ENCODE measurements at regions not wholly inside any gene's neighbourhood (a gene's known extent, or its start where the extent isn't known, plus 50 kb on each side); places are given as distances from the start of the nearest gene placed in this dataset.

GRCh38 chr9:72444435-72444834 is 77.0 kb upstream of the TMC1 start:
- no peak for TF ChIP-seq PHF8 (CRISPR knock-in tag; IDR thresholded peaks at IDR 0.05)
- TF ChIP-seq, protein P1, sequence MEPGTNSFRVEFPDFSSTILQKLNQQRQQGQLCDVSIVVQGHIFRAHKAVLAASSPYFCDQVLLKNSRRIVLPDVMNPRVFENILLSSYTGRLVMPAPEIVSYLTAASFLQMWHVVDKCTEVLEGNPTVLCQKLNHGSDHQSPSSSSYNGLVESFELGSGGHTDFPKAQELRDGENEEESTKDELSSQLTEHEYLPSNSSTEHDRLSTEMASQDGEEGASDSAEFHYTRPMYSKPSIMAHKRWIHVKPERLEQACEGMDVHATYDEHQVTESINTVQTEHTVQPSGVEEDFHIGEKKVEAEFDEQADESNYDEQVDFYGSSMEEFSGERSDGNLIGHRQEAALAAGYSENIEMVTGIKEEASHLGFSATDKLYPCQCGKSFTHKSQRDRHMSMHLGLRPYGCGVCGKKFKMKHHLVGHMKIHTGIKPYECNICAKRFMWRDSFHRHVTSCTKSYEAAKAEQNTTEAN (CRISPR knock-in tag; conservative IDR thresholded peaks at IDR 0.05), result no peak
- no peak for TF ChIP-seq JUND (CRISPR knock-in tag; IDR thresholded peaks at IDR 0.05)
- TF ChIP-seq KLF16 (CRISPR knock-in tag; IDR thresholded peaks at IDR 0.05), result no peak
- no peak for TF ChIP-seq ETV6 (CRISPR knock-in tag; conservative IDR thresholded peaks at IDR 0.05)
- TF ChIP-seq MYC (CRISPR knock-in tag; IDR thresholded peaks at IDR 0.05; ENCODE audit: borderline replicate concordance), result no peak
- TF ChIP-seq ZNF232 (CRISPR knock-in tag; IDR thresholded peaks at IDR 0.05; ENCODE audit: borderline replicate concordance), result no peak
- TF ChIP-seq MIER3 (CRISPR knock-in tag; IDR thresholded peaks at IDR 0.05; ENCODE audit: borderline replicate concordance), result no peak
- no peak for TF ChIP-seq KDM1A (CRISPR knock-in tag; IDR thresholded peaks at IDR 0.05)
- TF ChIP-seq POLR2A (IDR thresholded peaks at IDR 0.05; ENCODE audit: insufficient read depth in 1 of 2, low read depth in 2 of 2, low read length in 2 of 2), result no peak
- no peak for TF ChIP-seq ZNF24 (IDR thresholded peaks at IDR 0.05)
- TF ChIP-seq, protein P2, sequence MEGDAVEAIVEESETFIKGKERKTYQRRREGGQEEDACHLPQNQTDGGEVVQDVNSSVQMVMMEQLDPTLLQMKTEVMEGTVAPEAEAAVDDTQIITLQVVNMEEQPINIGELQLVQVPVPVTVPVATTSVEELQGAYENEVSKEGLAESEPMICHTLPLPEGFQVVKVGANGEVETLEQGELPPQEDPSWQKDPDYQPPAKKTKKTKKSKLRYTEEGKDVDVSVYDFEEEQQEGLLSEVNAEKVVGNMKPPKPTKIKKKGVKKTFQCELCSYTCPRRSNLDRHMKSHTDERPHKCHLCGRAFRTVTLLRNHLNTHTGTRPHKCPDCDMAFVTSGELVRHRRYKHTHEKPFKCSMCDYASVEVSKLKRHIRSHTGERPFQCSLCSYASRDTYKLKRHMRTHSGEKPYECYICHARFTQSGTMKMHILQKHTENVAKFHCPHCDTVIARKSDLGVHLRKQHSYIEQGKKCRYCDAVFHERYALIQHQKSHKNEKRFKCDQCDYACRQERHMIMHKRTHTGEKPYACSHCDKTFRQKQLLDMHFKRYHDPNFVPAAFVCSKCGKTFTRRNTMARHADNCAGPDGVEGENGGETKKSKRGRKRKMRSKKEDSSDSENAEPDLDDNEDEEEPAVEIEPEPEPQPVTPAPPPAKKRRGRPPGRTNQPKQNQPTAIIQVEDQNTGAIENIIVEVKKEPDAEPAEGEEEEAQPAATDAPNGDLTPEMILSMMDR (CRISPR knock-in tag; IDR thresholded peaks at IDR 0.05), result no peak
